H1 (cell line): ENCODE measurements at regions not wholly inside any gene's neighbourhood (a gene's known extent, or its start where the extent isn't known, plus 50 kb on each side); places are given as distances from the start of the nearest gene placed in this dataset.

ENCODE experiments used
- CTCF ChIA-PET: fragments of 300-600 bp; sonication (Branson Sonifier 250); formaldehyde crosslinking; loops from one replicate; lab custom pipeline; 2021; ENCODE audit not compliant: partially characterized antibody; lab: Charles Lee
- POLR2A ChIA-PET: fragments of 300-600 bp; sonication (Branson Sonifier 250); formaldehyde crosslinking; loops from one replicate; lab custom pipeline; 2021; ENCODE audit warnings: inconsistent platforms; ENCODE audit not compliant: partially characterized antibody; lab: Charles Lee
- DNase-seq, 2 experiments: peaks; one replicate each; pipeline versions ENCODE4 v3.0.0 to v3.0.0-alpha.2; 2010 to 2022; ENCODE audit warnings: low spot score in 2 of 2, low read depth in 1 of 2, mixed read lengths in 1 of 2
- FAIRE-seq: peaks from 2 replicates; lab custom pipeline; 2011; peaks lifted over from hg19 to GRCh38; lab: Jason Lieb, UNC
- H2AFZ ChIP-seq: 2 replicates; pipeline ENCODE4 v1.8.1; 2012; ENCODE audit warnings: low read length, inconsistent platforms
- H2AK5ac ChIP-seq: 2 replicates; pipeline ENCODE4 v1.6.1; 2013; ENCODE audit warnings: low read depth, low read length
- H2BK120ac ChIP-seq: replicated peaks from 2 replicates; pipeline ENCODE3; 2013; ENCODE audit warnings: low read depth, low read length, inconsistent platforms
- H2BK12ac ChIP-seq: 2 replicates; pipeline ENCODE4 v1.6.1; 2013; ENCODE audit warnings: low read depth, low read length
- H2BK15ac ChIP-seq: 2 replicates; pipeline ENCODE4 v1.6.1; 2013; ENCODE audit warnings: low read length
- H2BK20ac ChIP-seq: 2 replicates; pipeline ENCODE4 v1.6.1; 2013; ENCODE audit warnings: low read length
- H2BK5ac ChIP-seq: 2 replicates; pipeline ENCODE4 v1.6.1; 2013; ENCODE audit warnings: low read depth, low read length
- H3K14ac ChIP-seq: 2 replicates; pipeline ENCODE4 v1.6.1; 2013; ENCODE audit warnings: inconsistent platforms; ENCODE audit not compliant: insufficient read length
- H3K18ac ChIP-seq: 2 replicates; pipeline ENCODE4 v1.6.1; 2013; ENCODE audit warnings: low read length; ENCODE audit errors: extremely low read depth
- H3K23ac ChIP-seq: 2 replicates; pipeline ENCODE4 v1.6.1; 2013; ENCODE audit warnings: inconsistent platforms; ENCODE audit not compliant: insufficient read length
- H3K23me2 ChIP-seq: 2 replicates; pipeline ENCODE4 v1.6.1; 2013; ENCODE audit warnings: low read depth, low read length
- H3K27ac ChIP-seq: 2 replicates; pipeline ENCODE4 v1.6.1; 2011; ENCODE audit warnings: low read depth, low read length, inconsistent platforms
- H3K27me3 ChIP-seq, 4 experiments: replicated peaks in 1 of 4; 1 replicate in 1 of 4; 2 replicates in 3 of 4; pipeline versions ENCODE4 v1.6.1 to v1.8.1; 2011 to 2013; ENCODE audit warnings: low read length in 3 of 4, mild to moderate bottlenecking in 3 of 4, inconsistent platforms in 2 of 4, mixed read lengths in 2 of 4, moderate library complexity in 1 of 4; ENCODE audit not compliant: control insufficient read depth in 3 of 4, insufficient read depth in 3 of 4; ENCODE audit errors: extremely low read depth in 1 of 4
- H3K36me3 ChIP-seq, 4 experiments: 2 replicates each; pipeline versions ENCODE4 v1.6.1 to v1.8.1; 2011 to 2013; ENCODE audit warnings: mild to moderate bottlenecking in 4 of 4, low read length in 3 of 4, moderate library complexity in 2 of 4, control low read depth in 1 of 4, inconsistent platforms in 1 of 4; ENCODE audit not compliant: insufficient read depth in 4 of 4, control insufficient read depth in 2 of 4
- H3K4ac ChIP-seq: replicated peaks from 2 replicates; pipeline ENCODE3; 2013; ENCODE audit warnings: low read length, low read depth, mixed read lengths, inconsistent platforms; ENCODE audit not compliant: insufficient read length
- H3K4me1 ChIP-seq, 4 experiments: replicated peaks in 1 of 4; 1 replicate in 1 of 4; 2 replicates in 3 of 4; pipeline versions ENCODE4 v1.6.1 to v1.8.1; 2011 to 2013; ENCODE audit warnings: low read length in 3 of 4, inconsistent platforms in 2 of 4, mixed read lengths in 1 of 4; ENCODE audit not compliant: insufficient read depth in 4 of 4, control insufficient read depth in 3 of 4
- H3K4me2 ChIP-seq, 2 experiments: 2 replicates each; pipeline versions ENCODE4 v1.6.1 to v1.8.1; 2011 to 2013; ENCODE audit warnings: low read depth in 2 of 2, low read length in 2 of 2, control low read depth in 1 of 2, inconsistent platforms in 1 of 2, mild to moderate bottlenecking in 1 of 2; ENCODE audit not compliant: insufficient read depth in 1 of 2
- H3K4me3 ChIP-seq, 4 experiments: fragments of 200-600, 300-600 bp in 1 of 4; sonication (generic), shearing (Covaris generic), sonication (Bioruptor Twin) in 1 of 4; 2 replicates each; pipeline versions ENCODE4 v1.5.1 to v1.8.1; 2011 to 2016; ENCODE audit warnings: low read length in 4 of 4, low read depth in 3 of 4, control low read depth in 2 of 4, inconsistent platforms in 2 of 4, mild to moderate bottlenecking in 2 of 4, mixed read lengths in 1 of 4, moderate library complexity in 1 of 4; ENCODE audit not compliant: insufficient read depth in 2 of 4; ENCODE audit errors: extremely low read depth in 1 of 4
- H3K56ac ChIP-seq: replicated peaks from 2 replicates; pipeline ENCODE3; 2013; ENCODE audit warnings: low read depth, mild to moderate bottlenecking, mixed read lengths, low read length, inconsistent platforms; ENCODE audit not compliant: insufficient read length
- H3K79me1 ChIP-seq: 2 replicates; pipeline ENCODE4 v1.6.1; 2013; ENCODE audit warnings: low read depth, low read length, control low read depth
- H3K79me2 ChIP-seq, 2 experiments: 2 replicates each; pipeline versions ENCODE4 v1.6.1 to v1.8.1; 2012 to 2013; ENCODE audit warnings: low read length in 2 of 2, mild to moderate bottlenecking in 2 of 2, inconsistent platforms in 1 of 2; ENCODE audit not compliant: insufficient read depth in 2 of 2, control insufficient read depth in 1 of 2
- H3K9ac ChIP-seq, 4 experiments: replicated peaks in 1 of 4; 1 replicate in 1 of 4; 2 replicates in 3 of 4; pipeline versions ENCODE4 v1.6.1 to v1.8.1; 2011 to 2013; ENCODE audit warnings: low read depth in 3 of 4, low read length in 3 of 4, control low read depth in 2 of 4, mild to moderate bottlenecking in 2 of 4, moderate library complexity in 2 of 4, inconsistent platforms in 1 of 4; ENCODE audit errors: extremely low read depth in 1 of 4
- H3K9me3 ChIP-seq, 2 experiments: 2 replicates each; pipeline versions ENCODE4 v1.6.1 to v1.8.1; 2012 to 2013; ENCODE audit warnings: mild to moderate bottlenecking in 2 of 2, moderate library complexity in 2 of 2, control low read depth in 1 of 2, inconsistent platforms in 1 of 2, low read depth in 1 of 2, low read length in 1 of 2, mixed read lengths in 1 of 2; ENCODE audit not compliant: insufficient read depth in 2 of 2
- H4K20me1 ChIP-seq, 2 experiments: replicated peaks in 1 of 2; 2 replicates each; pipeline versions ENCODE3 to v1.8.1; 2011 to 2013; ENCODE audit warnings: inconsistent platforms in 2 of 2, low read length in 2 of 2, mild to moderate bottlenecking in 1 of 2; ENCODE audit not compliant: insufficient read depth in 2 of 2, control insufficient read depth in 1 of 2
- H4K5ac ChIP-seq: 2 replicates; pipeline ENCODE4 v1.6.1; 2013; ENCODE audit warnings: low read length, low read depth, mixed read lengths, inconsistent platforms; ENCODE audit not compliant: insufficient read length
- H4K8ac ChIP-seq: 2 replicates; pipeline ENCODE4 v1.8.0; 2013; ENCODE audit warnings: mild to moderate bottlenecking, moderate library complexity, low read length, inconsistent platforms; ENCODE audit not compliant: insufficient read depth; ENCODE audit errors: extremely low read depth
- H4K91ac ChIP-seq: replicated peaks from 2 replicates; pipeline ENCODE3; 2013; ENCODE audit warnings: low read length, mixed read lengths, inconsistent platforms; ENCODE audit not compliant: insufficient read length
- KDM4A ChIP-seq: IDR thresholded peaks from one replicate; pipeline ENCODE4 v1.7.1; 2012; ENCODE audit warnings: low read depth, mild to moderate bottlenecking, moderate library complexity, low read length, inconsistent platforms; ENCODE audit not compliant: severe bottlenecking
- KDM5A ChIP-seq: fragments of 200-600 bp; IDR thresholded peaks from 2 replicates; pipeline ENCODE4 v1.7.1; 2012; ENCODE audit warnings: mild to moderate bottlenecking, low read length, inconsistent platforms, mixed read lengths
- RAD21 ChIP-seq, 2 experiments: IDR thresholded peaks in 1 of 2; conservative IDR thresholded peaks in 1 of 2; 2 replicates each; pipeline ENCODE4 v1.6.1; 2011; ENCODE audit warnings: low read depth in 2 of 2, low read length in 2 of 2, improper control_type of control experiment in 1 of 2, inconsistent platforms in 1 of 2, mild to moderate bottlenecking in 1 of 2, moderate library complexity in 1 of 2
- SP4 ChIP-seq: IDR thresholded peaks from 2 replicates; pipeline ENCODE4 v1.6.1; 2012; ENCODE audit warnings: low read length, inconsistent platforms
- TAF1 ChIP-seq: IDR thresholded peaks from 2 replicates; pipeline ENCODE4 v1.6.1; 2011; ENCODE audit warnings: mild to moderate bottlenecking, low read depth, low read length

- no peak overlapping the region for H2BK20ac ChIP-seq
- no peak overlapping the region for H3K18ac ChIP-seq
- no peaks in the 10 kb centered on the region for H3K27me3 ChIP-seq
- H3K79me2 ChIP-seq, result no peaks in the 10 kb centered on the region
- no peaks in the 10 kb centered on the region for H3K79me1 ChIP-seq
- no peak overlapping the region for H3K4me3 ChIP-seq
- no peak overlapping the region for H4K8ac ChIP-seq
- no peaks in the 10 kb centered on the region for H3K36me3 ChIP-seq
- no peak overlapping the region for H2AK5ac ChIP-seq
- H3K23ac ChIP-seq, result no peak overlapping the region
- no peak for DNase-seq
- no peaks in the 10 kb centered on the region for H3K23me2 ChIP-seq
- ChIA-PET CTCF (no interaction called here), POLR2A (no interaction called here)
- no peaks in the 10 kb centered on the region for H3K4me1 ChIP-seq
- H3K27ac ChIP-seq, result no peak overlapping the region
- H3K9ac ChIP-seq, result no peak overlapping the region
- H3K4ac ChIP-seq, result no peak overlapping the region
- no peak overlapping the region for H2BK5ac ChIP-seq
- no peaks in the 10 kb centered on the region for H4K20me1 ChIP-seq
- H2BK120ac ChIP-seq, result no peak overlapping the region
- H2BK12ac ChIP-seq, result no peak overlapping the region
- no peak overlapping the region for H3K14ac ChIP-seq
- FAIRE-seq, result no peak
- H3K9me3 ChIP-seq, result no peaks in the 10 kb centered on the region; a peak in 1 of 4 replicates
- no peak overlapping the region for H2AFZ ChIP-seq
- no peak overlapping the region for H4K91ac ChIP-seq
- no peak overlapping the region for H4K5ac ChIP-seq
- no peak overlapping the region for H3K56ac ChIP-seq
- no peak overlapping the region for H3K4me2 ChIP-seq
- H2BK15ac ChIP-seq, result no peak overlapping the region
- TF ChIP-seq TAF1 (no peak), RAD21 (IDR thresholded peaks at IDR 0.05 in 1 of 2, conservative IDR thresholded peaks at IDR 0.05 in 1 of 2; ENCODE audit: low read depth in 2 of 2, low read length in 2 of 2) (no peak), KDM5A (no peak), KDM4A (no peak), SP4 (no peak)
Observed at GRCh38 chr4:181807771-181808170, 435.4 kb upstream of the TENM3 start.
